ENCODE measurements at regions not wholly inside any gene's neighbourhood (a gene's known extent, or its start where the extent isn't known, plus 50 kb on each side); places are given as distances from the start of the nearest gene placed in this dataset.

- H3K36me3 Mint-ChIP-seq = no peaks in the 10 kb centered on the region
- DNase-seq (ENCODE audit: low spot score) (no peak), ATAC-seq (no peak)
- ChIA-PET POLR2A (no interaction called here), CTCF (no interaction called here)
- TF ChIP-seq SMAD4 (CRISPR knock-in tag; IDR thresholded peaks at IDR 0.05) = no peak
- no peak for TF ChIP-seq CREB1 (CRISPR knock-in tag; IDR thresholded peaks at IDR 0.05)
- no peak for TF ChIP-seq ARID4B (CRISPR knock-in tag; IDR thresholded peaks at IDR 0.05; ENCODE audit: borderline replicate concordance)
- TF ChIP-seq ZNF396 (CRISPR knock-in tag; IDR thresholded peaks at IDR 0.05; ENCODE audit: borderline replicate concordance) = no peak
- no peak for TF ChIP-seq ZNF232 (CRISPR knock-in tag; IDR thresholded peaks at IDR 0.05)
- no peak for TF ChIP-seq TP53 (CRISPR knock-in tag; IDR thresholded peaks at IDR 0.05)
- no peak for TF ChIP-seq JAZF1 (CRISPR knock-in tag; IDR thresholded peaks at IDR 0.05)
- TF ChIP-seq E2F4 (CRISPR knock-in tag; IDR thresholded peaks at IDR 0.05; ENCODE audit: borderline replicate concordance, low read depth) = no peak
- TF ChIP-seq MAX (CRISPR knock-in tag; IDR thresholded peaks at IDR 0.05) = no peak
- no peak for TF ChIP-seq ATF3 (CRISPR knock-in tag; conservative IDR thresholded peaks at IDR 0.05)
- no peak for TF ChIP-seq TEAD4 (CRISPR knock-in tag; IDR thresholded peaks at IDR 0.05)
- TF ChIP-seq JUN (CRISPR knock-in tag; IDR thresholded peaks at IDR 0.05) = no peak
- no peak for TF ChIP-seq NFYB (CRISPR knock-in tag; conservative IDR thresholded peaks at IDR 0.05; ENCODE audit: low read depth)
- TF ChIP-seq ZNF532 (CRISPR knock-in tag; IDR thresholded peaks at IDR 0.05; ENCODE audit: borderline replicate concordance) = no peak
- no peak for TF ChIP-seq IRF2 (CRISPR knock-in tag; IDR thresholded peaks at IDR 0.05; ENCODE audit: borderline replicate concordance, low read depth)
- TF ChIP-seq NFATC4 (CRISPR knock-in tag; IDR thresholded peaks at IDR 0.05) = no peak
- TF ChIP-seq ZNF416 (CRISPR knock-in tag; IDR thresholded peaks at IDR 0.05) = no peak
- H3K4me1 Mint-ChIP-seq = peaks cover 65% of the 10 kb centered on the region
- H3K27me3 Mint-ChIP-seq (ENCODE audit: low read depth) = peaks cover 45% of the 10 kb centered on the region
- H3K27ac Mint-ChIP-seq = no peak overlapping the region
- no peak overlapping the region for H3K4me3 Mint-ChIP-seq
- no peaks in the 10 kb centered on the region for H3K9me3 Mint-ChIP-seq
Measured at GRCh38 chr13:111537843-111538499, 217.5 kb downstream of the TEX29 start.

All from WTC11 (cell line).